ENCODE measurements at regions not wholly inside any gene's neighbourhood (a gene's known extent, or its start where the extent isn't known, plus 50 kb on each side); places are given as distances from the start of the nearest gene placed in this dataset.

GRCh38 chr20:40802886-40803285 is 113.8 kb upstream of the MAFB start:
- Histone ChIP-seq H3K27me3 (ENCODE audit: control insufficient read depth, insufficient read depth, low read length) (no peaks in the 10 kb centered on the region), H3K4me3 (ENCODE audit: low read depth, low read length) (no peak overlapping the region), H3K36me3 (ENCODE audit: control insufficient read depth, insufficient read depth, low read length) (no peaks in the 10 kb centered on the region)
- FAIRE-seq (no peak), DNase-seq (ENCODE audit: low read depth) (no peak)
- TF ChIP-seq CTCF (IDR thresholded peaks at IDR 0.05; ENCODE audit: insufficient read depth, low read length, severe bottlenecking), result no peak

GRCh38 chr20:40803381-40803780 is 114.3 kb upstream of the MAFB start:
- DNase-seq (ENCODE audit: low read depth) (no peak), FAIRE-seq (no peak)
- H3K27me3 ChIP-seq (ENCODE audit: control insufficient read depth, insufficient read depth, low read length), result no peaks in the 10 kb centered on the region
- no peak for TF ChIP-seq CTCF (IDR thresholded peaks at IDR 0.05; ENCODE audit: insufficient read depth, low read length, severe bottlenecking)
- no peaks in the 10 kb centered on the region for H3K36me3 ChIP-seq (ENCODE audit: control insufficient read depth, insufficient read depth, low read length)
- no peak overlapping the region for H3K4me3 ChIP-seq (ENCODE audit: low read depth, low read length)

GRCh38 chr20:40805592-40805991 is 116.6 kb upstream of the MAFB start:
- no peak for TF ChIP-seq CTCF (IDR thresholded peaks at IDR 0.05; ENCODE audit: insufficient read depth, low read length, severe bottlenecking)
- Histone ChIP-seq H3K4me3 (ENCODE audit: low read depth, low read length) (no peak overlapping the region), H3K27me3 (ENCODE audit: control insufficient read depth, insufficient read depth, low read length) (no peaks in the 10 kb centered on the region), H3K36me3 (ENCODE audit: control insufficient read depth, insufficient read depth, low read length) (no peaks in the 10 kb centered on the region)
- FAIRE-seq (no peak), DNase-seq (ENCODE audit: low read depth) (no peak)

- no peak overlapping the region for H3K4me3 ChIP-seq (ENCODE audit: low read depth, low read length)
- no peaks in the 10 kb centered on the region for H3K27me3 ChIP-seq (ENCODE audit: control insufficient read depth, insufficient read depth, low read length)
- DNase-seq (ENCODE audit: low read depth) (no peak), FAIRE-seq (no peak)
- TF ChIP-seq CTCF (IDR thresholded peaks at IDR 0.05; ENCODE audit: insufficient read depth, low read length, severe bottlenecking), result no peak
- no peaks in the 10 kb centered on the region for H3K36me3 ChIP-seq (ENCODE audit: control insufficient read depth, insufficient read depth, low read length)
Measured at GRCh38 chr20:40806929-40807820, 118.1 kb upstream of the MAFB start.

GRCh38 chr20:40807821-40808170 is 118.8 kb upstream of the MAFB start:
- DNase-seq (ENCODE audit: low read depth) (no peak), FAIRE-seq (no peak)
- Histone ChIP-seq H3K27me3 (ENCODE audit: control insufficient read depth, insufficient read depth, low read length) (no peaks in the 10 kb centered on the region), H3K36me3 (ENCODE audit: control insufficient read depth, insufficient read depth, low read length) (no peaks in the 10 kb centered on the region), H3K4me3 (ENCODE audit: low read depth, low read length) (no peak overlapping the region)
- TF ChIP-seq CTCF (IDR thresholded peaks at IDR 0.05; ENCODE audit: insufficient read depth, low read length, severe bottlenecking), result no peak

- H3K27me3 ChIP-seq (ENCODE audit: control insufficient read depth, insufficient read depth, low read length), result no peaks in the 10 kb centered on the region
Measured at GRCh38 chr20:40808936-40809335, 119.9 kb upstream of the MAFB start.

More at GRCh38 chr20:40808936-40809335, 119.9 kb upstream of the MAFB start:
- FAIRE-seq (no peak), DNase-seq (ENCODE audit: low read depth) (no peak)
- TF ChIP-seq CTCF (IDR thresholded peaks at IDR 0.05; ENCODE audit: insufficient read depth, low read length, severe bottlenecking), result no peak
- H3K36me3 ChIP-seq (ENCODE audit: control insufficient read depth, insufficient read depth, low read length), result no peaks in the 10 kb centered on the region
- no peak overlapping the region for H3K4me3 ChIP-seq (ENCODE audit: low read depth, low read length)
